ENCODE measurements at regions not wholly inside any gene's neighbourhood (a gene's known extent, or its start where the extent isn't known, plus 50 kb on each side); places are given as distances from the start of the nearest gene placed in this dataset.
"Not testable (repeated sequence)": the region's sequence is repeated elsewhere in the genome, so short reads cannot be mapped to it uniquely, and the experiment has no call there.

DNA sequence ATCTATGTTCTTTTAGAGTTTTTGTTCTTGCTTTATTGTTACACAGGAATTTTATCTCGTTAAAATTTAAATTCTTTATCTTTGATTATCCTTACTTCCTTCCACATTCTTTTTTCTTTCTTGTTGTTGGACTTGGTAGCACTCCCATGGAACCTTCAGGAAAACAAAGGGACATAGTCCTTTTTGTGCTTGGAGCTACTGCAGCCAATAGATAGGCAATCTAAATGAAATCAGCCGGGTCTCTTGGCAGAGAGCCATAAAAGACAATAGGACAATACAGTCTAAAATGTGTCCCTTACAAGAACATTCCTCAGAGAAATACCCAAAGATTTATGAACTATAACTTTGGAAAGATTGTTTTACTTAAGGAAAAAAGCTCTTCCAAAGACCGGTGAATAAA is 548.1 kb upstream of the C9orf72 start:
- no peak for DNase-seq

DNA sequence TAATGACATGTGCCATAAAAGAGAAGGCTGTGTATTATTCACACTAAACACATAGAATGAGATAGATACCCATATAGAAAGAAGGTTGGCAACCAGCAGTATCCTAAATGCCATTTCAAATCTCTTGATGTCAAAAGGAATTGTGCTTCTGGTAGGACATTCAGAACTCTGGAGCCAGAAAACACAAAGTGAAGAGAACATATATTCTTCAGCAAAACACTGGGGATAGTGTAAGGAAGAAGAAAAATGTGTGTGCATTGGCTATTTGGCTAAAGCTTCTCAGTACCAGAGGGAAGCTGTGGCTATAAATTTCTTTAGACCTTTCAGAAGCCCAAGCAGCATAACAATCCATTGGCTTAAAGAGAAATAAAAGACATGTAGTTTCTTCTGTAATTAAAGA is 551.6 kb upstream of the C9orf72 start:
- no peak for DNase-seq

DNA sequence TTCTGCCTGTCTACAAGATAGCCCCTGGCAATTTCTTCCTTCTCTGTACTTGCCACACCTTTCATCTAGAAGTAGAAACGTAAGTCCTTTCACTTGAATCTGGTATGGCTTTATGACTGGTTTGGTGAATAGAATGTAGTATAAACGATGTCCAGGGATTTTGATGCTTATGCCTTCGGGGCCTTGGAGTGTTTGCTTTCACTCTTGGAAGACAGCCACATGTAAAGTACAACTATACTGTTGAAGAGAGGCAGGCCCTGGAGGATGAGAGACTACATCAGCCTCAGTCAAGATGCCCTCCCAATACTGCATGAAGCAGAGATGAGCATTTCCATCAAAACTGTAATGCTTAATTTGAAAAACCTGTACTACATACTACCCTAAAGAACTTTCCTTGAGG is 553.8 kb upstream of the C9orf72 start:
- DNase-seq: no peak

DNA sequence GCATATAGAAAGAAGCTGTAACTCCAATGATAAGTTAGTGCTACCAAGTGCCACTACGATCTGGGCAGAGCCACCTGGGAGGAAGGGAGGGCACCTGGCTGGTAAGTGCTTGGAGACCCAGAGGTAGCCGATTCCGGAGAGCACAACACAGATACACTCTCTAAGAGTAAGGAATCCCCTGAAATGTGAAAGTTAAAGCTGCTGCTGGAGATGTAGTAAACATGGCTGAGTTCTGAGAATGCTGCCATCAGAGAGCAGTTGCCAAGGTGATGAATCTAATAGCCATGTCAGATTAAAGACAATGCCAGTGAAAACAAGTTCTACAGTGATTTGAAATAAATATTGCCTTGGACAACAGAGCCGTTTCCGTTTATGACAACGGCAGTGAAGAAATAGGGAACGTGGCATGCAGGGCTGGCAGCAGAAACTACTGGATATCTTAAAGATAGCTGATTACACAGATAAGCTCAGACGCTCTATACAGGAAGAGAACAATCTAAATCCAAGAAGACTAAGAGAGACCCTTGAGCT is 561.2 kb upstream of the C9orf72 start:
- DNase-seq: no peak

DNA sequence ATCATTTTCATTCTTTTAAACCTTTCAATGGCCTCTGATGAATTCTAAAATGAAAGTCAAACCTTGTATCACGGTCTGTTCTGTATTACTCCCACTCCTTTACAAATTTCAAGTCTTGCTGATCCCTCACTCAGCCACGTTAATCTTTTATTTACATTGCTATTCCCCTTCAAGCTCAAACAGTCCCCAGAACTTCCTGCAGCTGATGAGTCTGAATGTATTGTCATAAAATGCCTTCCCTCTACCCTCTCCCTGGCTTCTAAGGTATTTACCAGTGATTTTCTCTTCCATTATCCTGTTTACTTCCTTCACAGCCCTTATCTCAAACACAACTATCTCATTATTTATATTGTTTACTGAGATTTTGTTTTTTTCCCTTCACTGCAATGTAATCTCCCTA is 562.3 kb upstream of the C9orf72 start:
- no peak for DNase-seq

DNA sequence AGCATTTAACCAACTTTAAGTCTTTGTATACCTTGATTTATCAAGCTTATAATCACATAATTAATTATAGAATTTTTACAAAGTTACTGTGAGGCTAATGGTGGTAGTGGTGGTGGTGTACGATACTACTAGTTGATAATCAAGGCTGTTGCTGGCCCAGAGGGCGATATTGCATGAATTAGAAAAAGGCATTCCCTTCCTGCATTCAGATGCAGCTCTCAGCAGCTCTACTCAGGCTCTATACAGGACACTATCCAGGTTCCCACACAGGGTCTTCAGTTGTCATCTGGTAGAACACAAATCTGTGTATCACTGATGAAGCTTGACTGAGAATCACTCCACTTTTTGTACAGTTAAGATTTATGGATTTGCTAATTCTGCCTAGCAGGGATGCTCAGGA is 562.8 kb upstream of the C9orf72 start:
- DNase-seq: no peak

DNA sequence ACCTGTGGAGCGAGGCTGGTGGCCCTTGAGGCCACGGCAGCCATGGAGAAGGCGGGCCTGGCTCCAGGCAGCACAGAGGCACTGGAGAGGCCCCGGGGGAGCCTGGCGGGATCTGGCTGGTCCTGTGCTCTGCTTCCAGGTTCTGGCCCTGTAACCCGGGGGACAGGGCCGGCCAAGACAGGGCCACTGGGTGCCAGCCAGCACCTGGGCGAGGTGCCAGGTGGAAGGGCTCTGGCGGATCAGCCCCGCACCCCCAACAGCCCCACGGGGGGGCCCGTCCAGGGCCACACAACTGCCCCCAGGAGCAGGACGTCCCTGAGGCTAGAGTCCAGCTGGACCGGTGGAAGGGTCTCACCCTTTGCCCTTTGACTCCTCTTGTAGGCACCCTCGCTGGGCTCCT is 574.1 kb upstream of the C9orf72 start:
- DNase-seq: not testable (repeated sequence)

DNA sequence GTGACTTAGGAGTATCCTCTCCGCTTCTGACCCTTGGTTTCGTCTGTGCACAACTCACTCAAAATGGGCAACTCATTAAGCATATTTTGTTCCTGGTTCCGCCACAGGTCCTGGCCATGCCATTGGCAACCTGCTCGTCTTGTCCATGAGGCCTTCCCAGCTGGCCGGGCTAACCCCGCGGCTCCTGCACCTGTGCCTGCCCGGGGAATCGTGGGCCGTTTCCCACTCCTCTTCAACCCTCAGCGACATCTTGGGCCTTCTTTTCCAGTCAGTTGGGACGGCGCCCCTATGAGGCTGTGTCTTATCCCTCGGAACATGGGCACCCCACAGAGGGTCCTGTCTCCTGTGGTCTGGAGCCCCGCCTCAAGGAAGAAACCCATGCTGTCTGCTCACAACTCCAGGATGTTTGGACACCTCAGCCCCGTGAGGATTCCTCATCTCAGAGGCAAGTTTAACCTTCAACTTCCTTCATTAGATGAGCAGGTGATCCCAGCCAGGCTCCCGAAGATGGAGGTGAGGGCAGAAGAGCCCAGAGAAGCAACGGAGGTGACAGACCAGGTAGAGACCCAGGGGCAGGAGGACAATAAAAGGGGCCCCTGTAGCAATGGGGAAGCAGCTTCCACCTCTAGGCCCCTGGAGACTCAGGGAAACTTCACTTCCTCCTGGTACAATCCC is 574.8 kb upstream of the C9orf72 start:
- DNase-seq: not testable (repeated sequence)

DNA sequence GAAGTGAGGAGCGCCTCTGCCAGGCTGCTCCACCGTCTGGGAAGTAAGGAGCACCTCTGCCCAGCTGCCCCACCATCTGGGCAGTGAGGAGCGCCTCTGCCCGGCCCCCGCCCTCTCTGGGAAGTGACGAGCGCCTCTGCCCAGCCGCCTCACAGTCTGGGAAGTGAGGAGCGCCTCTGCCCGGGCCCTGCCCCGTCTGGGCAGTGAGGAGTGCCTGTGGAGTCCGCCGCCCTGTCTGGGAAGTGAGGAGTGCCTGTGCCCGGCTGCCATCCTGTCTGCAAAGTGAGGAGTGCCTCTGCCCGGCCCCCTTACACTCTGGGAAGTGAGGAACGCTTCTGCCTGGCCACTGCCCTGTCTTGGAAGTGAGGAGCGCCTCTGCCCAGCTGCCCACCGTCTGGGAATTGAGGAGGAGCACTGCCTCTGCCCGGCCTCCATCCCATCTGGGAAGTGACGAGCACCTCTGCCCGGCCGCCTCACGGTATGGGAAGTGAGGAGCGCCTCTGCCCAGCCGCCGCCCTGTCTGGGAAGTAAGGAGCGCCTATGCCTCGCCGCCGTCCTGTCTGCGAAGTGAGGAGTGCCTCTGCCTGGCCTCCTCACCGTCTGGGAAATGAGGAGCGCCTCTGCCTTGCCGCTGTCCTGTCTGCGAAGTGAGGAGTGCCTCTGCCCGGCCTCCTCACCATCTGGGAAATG is 576.2 kb upstream of the C9orf72 start:
- not testable (repeated sequence) for DNase-seq

DNA sequence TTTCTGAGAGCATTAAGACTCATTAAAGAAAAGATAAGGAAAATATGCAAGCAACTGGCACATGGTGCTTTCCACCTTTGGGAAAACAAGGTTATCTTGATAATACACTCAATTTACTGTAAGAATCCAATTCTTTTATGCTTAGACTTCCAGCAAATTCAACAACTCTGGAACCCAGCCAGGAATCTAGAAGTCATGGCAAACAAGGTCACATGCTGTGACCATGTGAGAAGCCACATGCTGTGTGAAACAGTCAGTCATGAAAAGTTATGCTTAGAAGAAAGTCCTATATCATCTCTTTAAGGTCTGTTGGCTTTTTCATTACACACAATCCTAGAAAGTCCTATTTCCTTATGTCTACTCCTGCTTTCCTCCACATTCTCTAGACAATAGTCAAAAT is 581.8 kb upstream of the C9orf72 start:
- DNase-seq: no peak

DNA sequence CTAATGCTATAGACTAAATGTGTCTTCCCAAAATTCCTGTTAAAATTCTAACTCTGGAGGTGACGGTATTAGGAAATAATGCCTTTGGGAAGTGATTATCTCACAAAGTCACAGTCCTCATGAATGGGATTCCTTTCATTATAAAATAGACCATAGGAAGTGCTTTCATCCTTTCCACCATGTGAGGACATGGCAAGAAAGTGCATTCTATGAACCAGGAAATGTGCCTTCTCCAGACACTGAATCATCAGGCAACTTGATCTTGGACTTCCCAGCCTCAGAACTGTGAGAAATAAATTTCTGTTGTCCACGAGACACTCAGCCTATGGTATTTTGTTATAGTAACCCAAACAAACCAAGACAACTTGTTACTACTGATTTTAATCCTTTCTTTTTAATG is 582.4 kb upstream of the C9orf72 start:
- no peak for DNase-seq

DNA sequence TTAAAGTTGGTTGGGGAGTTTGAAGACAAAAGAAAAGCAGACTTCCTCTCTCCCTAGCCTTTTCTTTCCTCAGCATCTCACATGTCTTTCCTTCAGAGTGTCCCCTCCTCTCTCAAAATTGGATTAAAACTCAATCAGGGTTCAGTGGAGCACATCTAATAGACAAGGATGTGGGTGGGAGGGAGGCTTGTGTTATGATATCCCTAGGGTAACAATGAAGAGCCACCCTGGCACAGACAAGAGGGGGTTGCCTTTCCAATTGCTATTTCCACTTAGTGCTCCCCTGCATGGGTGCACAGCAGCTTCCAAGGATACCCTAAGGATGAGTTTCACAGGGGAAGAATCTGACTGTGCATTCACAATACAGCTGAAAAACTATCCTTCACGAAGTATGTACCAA is 585.2 kb upstream of the C9orf72 start:
- DNase-seq: no peak

DNA sequence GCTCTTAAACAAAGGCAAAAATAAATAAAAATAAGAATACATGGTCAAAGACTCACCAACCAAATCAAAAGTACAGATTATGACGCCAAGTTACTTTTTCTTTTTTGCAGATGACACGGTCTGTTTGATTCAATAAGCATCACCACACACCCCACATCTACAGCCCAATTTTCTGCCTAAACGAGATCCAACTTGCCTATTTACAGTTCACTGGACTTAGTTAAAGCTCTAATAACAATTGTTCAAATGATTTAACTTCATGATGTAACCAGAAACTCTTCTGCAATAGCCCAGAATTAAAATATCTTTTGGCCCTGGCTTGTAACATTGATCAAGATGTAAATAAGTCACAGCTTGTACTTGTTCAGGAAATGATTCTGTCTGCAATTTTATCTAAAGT is 590.3 kb upstream of the C9orf72 start:
- DNase-seq: no peak

DNA sequence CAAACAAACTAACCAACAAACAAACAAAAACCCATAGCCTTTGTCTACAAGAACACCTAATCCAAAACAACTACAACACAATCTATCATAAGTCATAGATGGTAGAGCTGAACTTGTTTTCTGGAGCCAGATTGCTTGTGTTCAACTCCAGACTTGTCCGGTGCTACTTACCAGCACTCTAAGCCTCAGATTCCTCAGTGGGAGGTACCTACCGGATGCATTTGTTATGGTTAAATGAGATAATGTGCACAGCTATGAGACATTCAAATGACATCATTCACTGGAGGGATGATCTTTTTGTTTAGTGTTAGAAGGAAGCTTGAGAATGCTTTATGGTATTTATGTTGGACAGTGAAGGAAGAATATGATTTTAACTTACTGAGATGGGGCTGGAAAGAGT is 592.9 kb upstream of the C9orf72 start:
- no peak for DNase-seq

DNA sequence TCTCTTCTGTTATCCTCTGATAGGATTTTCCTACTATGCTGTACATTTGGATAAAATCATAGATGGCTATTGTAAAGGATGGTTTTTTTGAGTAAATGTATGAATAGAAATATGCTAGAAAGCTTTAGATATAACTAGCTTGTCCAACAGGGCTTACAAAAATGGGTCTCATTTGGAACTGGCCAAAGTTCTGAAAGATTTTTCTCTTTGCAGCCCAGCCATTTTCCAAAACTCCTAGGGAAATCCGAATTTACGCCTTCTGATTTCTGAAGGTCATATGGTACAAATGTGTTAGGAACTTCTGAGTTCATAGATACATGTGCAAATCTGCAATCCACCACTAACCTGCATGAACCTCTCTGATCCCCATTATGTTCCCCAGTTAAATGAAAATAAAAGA is 603.9 kb upstream of the C9orf72 start:
- DNase-seq: no peak

DNA sequence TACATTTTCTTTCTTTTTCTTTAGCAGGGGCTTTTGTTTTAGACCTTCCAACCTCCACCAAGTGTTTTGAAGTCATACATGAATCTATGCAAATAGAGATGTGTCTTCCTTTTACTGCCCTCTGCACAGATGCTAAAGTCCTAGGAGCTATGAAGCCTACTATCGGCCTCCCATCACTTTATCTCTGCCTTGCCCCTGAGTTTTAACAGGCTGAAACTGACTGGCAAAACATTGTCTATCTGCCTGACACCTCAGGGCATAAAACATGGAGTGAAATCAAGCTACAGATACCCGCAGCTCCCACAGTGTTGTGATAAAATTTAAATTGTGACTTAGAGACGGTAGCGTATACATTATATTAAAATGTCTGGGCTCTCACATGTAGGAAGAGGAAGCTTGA is 604.6 kb upstream of the C9orf72 start:
- no peak for DNase-seq

DNA sequence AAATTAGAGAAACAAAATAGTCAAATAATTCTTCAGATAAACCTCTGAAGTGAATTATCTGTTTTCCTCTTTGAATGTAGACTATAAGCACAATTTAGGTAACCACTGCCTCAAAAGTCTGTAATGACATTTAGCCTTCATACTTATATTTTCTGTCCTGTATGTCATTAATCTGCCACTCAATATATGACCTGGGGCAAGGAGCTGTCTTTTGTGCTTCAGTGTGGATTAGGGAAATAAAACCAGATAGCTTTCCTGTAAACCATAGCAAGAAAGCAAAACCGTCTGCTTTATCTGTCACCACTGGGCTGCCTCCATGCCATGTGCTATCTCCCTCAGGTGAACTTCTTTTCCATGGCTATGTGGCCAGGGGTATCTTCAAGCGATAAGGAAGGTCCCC is 606.6 kb upstream of the C9orf72 start:
- DNase-seq: no peak

DNA sequence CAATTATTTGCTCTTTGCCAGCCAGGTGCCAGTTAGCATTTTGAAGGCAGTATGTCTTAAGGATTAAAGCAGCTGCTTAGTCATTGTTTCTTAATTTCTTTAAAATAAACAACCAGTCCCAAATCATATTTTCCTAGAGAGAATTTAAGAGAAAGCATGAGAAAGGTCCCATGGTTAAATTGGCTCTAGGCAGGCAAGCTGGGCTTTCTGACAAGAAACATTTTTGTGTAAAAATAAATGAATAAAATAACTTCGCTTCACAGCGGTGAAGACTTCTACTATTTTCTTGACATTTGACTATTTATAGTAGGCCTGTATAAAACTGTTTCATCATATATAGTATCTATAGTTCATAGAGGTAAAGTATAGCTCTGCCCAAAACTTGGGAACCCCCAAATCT is 617.7 kb upstream of the C9orf72 start:
- no peak for DNase-seq

DNA sequence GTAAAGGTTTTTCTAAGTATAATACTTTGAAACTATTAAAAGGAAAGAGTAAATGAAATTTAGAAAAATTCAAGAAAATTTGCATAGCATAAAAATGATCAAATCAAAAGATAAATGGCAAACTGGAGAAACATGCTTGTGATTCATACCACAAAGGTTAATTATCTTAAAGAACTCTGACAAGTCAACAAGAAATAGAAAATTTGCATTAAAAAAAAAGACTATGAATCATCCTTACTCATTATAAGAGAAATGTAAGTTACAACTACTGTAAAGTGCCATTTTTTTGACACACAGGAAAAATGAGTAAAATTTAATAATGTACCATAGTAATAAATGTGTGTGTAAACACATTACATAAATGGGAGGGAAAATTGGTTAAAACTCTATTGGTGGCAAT is 624.4 kb upstream of the C9orf72 start:
- DNase-seq: no peak

DNA sequence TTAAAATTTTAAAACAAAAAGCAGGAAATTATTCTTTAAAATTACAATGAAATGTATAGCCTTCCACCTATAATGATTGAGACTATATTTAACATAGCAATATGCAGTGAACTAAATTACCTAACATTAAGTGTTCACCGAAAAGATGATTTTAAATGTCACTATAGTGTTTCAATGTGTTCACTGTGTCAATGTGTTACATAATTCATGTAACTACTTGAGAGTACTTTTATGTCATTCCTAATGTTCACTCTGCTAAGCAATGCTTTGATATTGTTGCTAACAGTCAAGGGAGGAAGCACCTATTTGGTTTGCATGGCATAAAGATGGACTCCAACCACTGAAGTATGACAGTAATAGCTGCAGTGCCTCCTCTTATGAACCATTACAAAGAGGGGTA is 629.8 kb upstream of the C9orf72 start:
- DNase-seq: no peak

DNA sequence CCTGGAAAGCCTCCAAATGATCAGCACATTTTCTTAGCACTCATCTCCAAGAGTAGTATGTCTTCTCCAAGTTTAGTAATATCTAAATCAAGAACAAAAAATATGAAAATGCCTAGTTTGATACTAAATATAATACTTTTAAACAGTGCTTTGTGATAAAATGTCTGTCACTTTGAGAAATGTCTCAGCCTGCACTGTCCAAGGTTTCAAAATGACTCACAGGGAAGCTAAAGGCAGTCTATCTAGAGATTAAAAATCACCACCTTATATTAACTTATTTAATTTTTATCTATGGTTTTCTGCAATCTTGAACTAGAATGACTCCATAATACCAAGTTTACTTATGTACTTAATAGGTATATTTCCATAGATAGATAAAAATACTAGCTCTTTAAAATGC is 633.0 kb upstream of the C9orf72 start:
- no peak for DNase-seq

DNA sequence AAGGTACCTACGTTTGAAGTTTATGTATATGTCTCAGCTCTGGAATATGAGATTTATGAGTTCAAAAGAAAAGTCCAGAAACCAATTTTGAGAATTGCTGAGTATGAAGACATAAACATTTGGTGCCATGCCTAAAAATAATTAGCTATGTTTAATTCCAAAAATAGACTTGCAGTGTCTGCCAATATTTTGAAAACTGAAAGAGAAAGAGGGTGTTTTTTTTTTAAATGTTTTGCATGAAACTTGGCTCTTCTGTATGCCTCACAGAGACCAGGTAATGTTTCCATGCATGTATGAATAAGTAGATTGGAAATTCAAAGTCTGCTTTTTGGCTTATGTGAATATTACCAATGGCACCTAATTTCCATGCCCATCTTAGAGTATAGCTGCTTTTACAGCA is 634.4 kb upstream of the C9orf72 start:
- DNase-seq: no peak

DNA sequence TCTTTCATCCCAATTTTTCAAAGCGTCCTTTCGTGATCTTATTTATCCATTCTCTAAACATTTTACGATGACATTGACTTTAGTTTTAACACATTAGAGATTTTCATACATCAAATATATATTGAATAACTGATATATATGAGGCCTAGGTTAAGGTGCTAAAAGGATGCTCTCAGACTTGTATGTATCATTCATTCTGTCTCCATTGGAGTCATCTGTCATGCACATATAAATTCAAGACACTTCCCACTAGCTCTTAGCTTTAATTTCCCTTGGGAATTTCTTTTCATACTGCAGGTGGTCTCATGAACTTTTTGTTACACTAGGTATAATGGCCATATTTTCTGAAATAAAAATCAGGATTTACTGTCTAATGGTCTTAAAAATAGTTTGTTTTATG is 635.8 kb upstream of the C9orf72 start:
- DNase-seq: no peak

DNA sequence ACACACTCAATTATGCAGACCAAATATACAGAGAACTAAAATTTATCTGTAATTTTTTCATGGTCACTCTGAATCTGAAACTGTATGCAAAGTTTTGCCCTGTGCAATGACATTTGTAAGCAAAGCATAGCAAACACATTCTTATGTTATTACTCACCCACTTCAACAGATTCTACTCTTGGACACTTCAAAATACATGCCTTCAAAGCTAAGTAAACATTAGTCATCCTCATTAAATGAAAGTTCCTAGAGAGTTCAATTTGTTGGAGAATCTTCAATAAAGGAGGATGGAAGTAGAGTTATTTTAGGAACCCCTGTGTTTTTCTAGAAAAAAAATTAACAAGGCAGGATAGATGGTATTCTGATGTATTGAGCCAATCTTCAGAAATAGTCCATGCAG is 639.7 kb upstream of the C9orf72 start:
- DNase-seq: no peak

Data from suppressor macrophage treated with lipopolysaccharide for 1 hour (primary cell).